Neural cell (in vitro differentiated cells): ENCODE measurements at regions not wholly inside any gene's neighbourhood (a gene's known extent, or its start where the extent isn't known, plus 50 kb on each side); places are given as distances from the start of the nearest gene placed in this dataset.

Source experiments
- H2AFZ ChIP-seq: fragments of 200-600, 300-800 bp; sonication (generic), shearing (Covaris generic); 2 replicates; pipeline ENCODE4 v1.6.0; 2014; ENCODE audit warnings: low read depth, mild to moderate bottlenecking, antibody characterized with exemption, low read length, moderate library complexity
- H3F3A ChIP-seq: fragments of 200-600 bp; shearing (Covaris generic); 2 replicates; pipeline ENCODE4 v1.6.1; 2016; ENCODE audit warnings: mild to moderate bottlenecking, moderate library complexity, mixed read lengths, antibody characterized with exemption, low read length; ENCODE audit not compliant: insufficient read depth, poor library complexity, severe bottlenecking
- H3K27ac ChIP-seq: fragments of 200-600, 300-800 bp; sonication (generic), shearing (Covaris generic); 2 replicates; pipeline ENCODE4 v1.5.1; 2014; ENCODE audit warnings: mild to moderate bottlenecking, low read length, moderate library complexity
- H3K27me3 ChIP-seq: fragments of 300-800, 200-600 bp; sonication (generic), shearing (Covaris generic); 2 replicates; pipeline ENCODE4 v1.6.0; 2014; ENCODE audit warnings: mild to moderate bottlenecking, low read depth, low read length, moderate library complexity; ENCODE audit not compliant: insufficient read depth
- H3K36me3 ChIP-seq: fragments of 300-800, 200-600 bp; sonication (generic), shearing (Covaris generic); 2 replicates; pipeline ENCODE4 v1.5.1; 2014; ENCODE audit warnings: mild to moderate bottlenecking, antibody characterized with exemption, low read length, moderate library complexity; ENCODE audit not compliant: insufficient read depth
- H3K4me2 ChIP-seq: fragments of 300-800, 200-600 bp; sonication (generic), shearing (Covaris generic); 2 replicates; pipeline ENCODE4 v1.6.0; 2014; ENCODE audit warnings: mild to moderate bottlenecking, low read length
- H3K4me3 ChIP-seq: fragments of 300-800, 200-600 bp; sonication (generic), shearing (Covaris generic); 2 replicates; pipeline ENCODE4 v1.5.1; 2014; ENCODE audit warnings: mild to moderate bottlenecking, low read length, moderate library complexity
- H3K79me2 ChIP-seq: fragments of 200-600 bp; shearing (Covaris generic); replicated peaks from 2 replicates; pipeline ENCODE4 v1.6.0; 2014; ENCODE audit warnings: mild to moderate bottlenecking, low read length, moderate library complexity; ENCODE audit not compliant: insufficient read depth
- H3K9ac ChIP-seq: fragments of 300-800, 200-600 bp; sonication (generic), shearing (Covaris generic); 2 replicates; pipeline ENCODE4 v1.6.1; 2016; ENCODE audit warnings: mild to moderate bottlenecking, low read length, mixed read lengths
- H3K9me2 ChIP-seq: fragments of 200-600 bp; shearing (Covaris generic); 2 replicates; pipeline ENCODE4 v1.6.1; 2016; ENCODE audit warnings: mild to moderate bottlenecking, low read length, mixed read lengths; ENCODE audit not compliant: insufficient read depth
- H3K9me3 ChIP-seq: fragments of 200-600, 300-800 bp; sonication (generic), shearing (Covaris generic); 2 replicates; pipeline ENCODE4 v1.6.1; 2016; ENCODE audit warnings: mild to moderate bottlenecking, mixed run types, low read length, moderate library complexity, mixed read lengths
- H4K20me1 ChIP-seq: fragments of 200-600 bp; shearing (Covaris generic); 2 replicates; pipeline ENCODE4 v1.6.1; 2016; ENCODE audit warnings: mild to moderate bottlenecking, mixed run types; ENCODE audit not compliant: insufficient read depth
- EP300 ChIP-seq: fragments of 450-650 bp; conservative IDR thresholded peaks from 2 replicates; pipeline ENCODE4 v1.6.1; 2014; ENCODE audit warnings: antibody characterized with exemption, mild to moderate bottlenecking, moderate library complexity; ENCODE audit not compliant: poor library complexity, severe bottlenecking
- EZH2 ChIP-seq: fragments of 200-600, 300-800 bp; shearing (Covaris generic), sonication (generic); IDR thresholded peaks from 2 replicates; pipeline ENCODE4 v1.6.1; 2014; ENCODE audit warnings: antibody characterized with exemption, low read length, borderline replicate concordance, mild to moderate bottlenecking; ENCODE audit not compliant: insufficient read depth, poor library complexity, severe bottlenecking
- MXI1 ChIP-seq: fragments of 450-650 bp; conservative IDR thresholded peaks from 2 replicates; pipeline ENCODE4 v1.6.1; 2014; ENCODE audit warnings: antibody characterized with exemption, mild to moderate bottlenecking; ENCODE audit not compliant: poor library complexity, severe bottlenecking
- POLR2AphosphoS5 ChIP-seq: IDR thresholded peaks from 2 replicates; pipeline ENCODE4 v1.6.1; 2012
- RAD21 ChIP-seq: fragments of 450-650 bp; conservative IDR thresholded peaks from 2 replicates; pipeline ENCODE4 v1.6.1; 2014; ENCODE audit warnings: antibody characterized with exemption, mild to moderate bottlenecking, moderate library complexity
- SMC3 ChIP-seq: fragments of 450-650 bp; conservative IDR thresholded peaks from 2 replicates; pipeline ENCODE4 v1.6.1; 2014; ENCODE audit warnings: antibody characterized with exemption, mild to moderate bottlenecking, moderate library complexity; ENCODE audit not compliant: poor library complexity
- TAF1 ChIP-seq: IDR thresholded peaks from 2 replicates; pipeline ENCODE4 v1.6.1; 2012; ENCODE audit warnings: low read depth
- TF ChIP-seq, protein P1 (sequence below): IDR thresholded peaks from 2 replicates; pipeline ENCODE4 v1.6.1; 2012; ENCODE audit warnings: borderline replicate concordance
- TF ChIP-seq, protein P2 (sequence below): fragments of 450-650 bp; IDR thresholded peaks from 2 replicates; pipeline ENCODE4 v1.5.1; 2014; ENCODE audit warnings: antibody characterized with exemption, mild to moderate bottlenecking, moderate library complexity; ENCODE audit not compliant: poor library complexity, severe bottlenecking

DNA sequence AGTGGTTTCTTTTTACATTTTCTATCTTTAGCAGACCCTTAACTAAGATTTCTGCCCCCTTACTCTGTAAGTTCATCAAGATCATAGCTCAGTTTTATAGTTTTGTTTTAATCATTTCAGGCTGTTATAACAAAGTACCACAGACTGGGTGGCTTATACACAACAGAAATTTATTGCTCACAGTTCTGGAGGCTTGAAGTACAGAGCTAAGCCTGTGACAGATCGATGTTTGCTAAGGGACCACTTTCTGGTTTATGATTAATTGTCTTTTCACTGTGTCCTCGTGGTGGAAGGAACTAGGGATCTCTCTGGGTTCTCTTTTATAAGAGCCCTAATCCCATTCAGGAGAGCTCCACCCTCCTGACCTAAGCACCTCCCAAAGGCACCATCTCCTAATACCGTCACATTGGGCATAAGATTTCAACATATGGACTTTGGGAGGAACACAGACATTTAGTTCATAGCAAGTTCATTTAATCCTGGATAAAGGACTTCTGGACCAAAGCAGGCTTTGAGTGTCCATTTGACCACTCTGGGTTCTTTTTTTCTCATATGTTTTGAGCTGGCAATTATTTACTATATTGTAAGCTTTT, 137.0 kb upstream of the IL15 start (continued):
- TF ChIP-seq TAF1 (no peak), EP300 (no peak), RAD21 (no peak), POLR2AphosphoS5 (no peak)

DNA sequence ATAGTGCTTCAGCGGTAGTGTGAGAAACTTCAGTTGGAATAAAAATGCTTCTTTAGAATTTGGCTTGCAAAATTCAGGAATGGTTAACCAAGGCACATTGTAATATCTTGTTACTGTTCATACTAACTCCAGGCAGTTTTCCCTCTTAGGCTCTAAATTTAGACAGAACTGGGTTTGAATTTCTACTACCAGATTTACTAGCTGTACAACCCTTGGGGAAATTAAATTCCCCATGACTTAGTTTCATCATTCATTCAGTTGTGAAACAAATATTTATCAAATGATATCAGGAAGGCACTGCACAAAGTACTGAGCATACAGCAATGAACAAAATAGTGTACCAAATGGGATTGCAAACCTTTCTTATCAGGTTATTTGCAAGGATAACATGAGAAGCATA, 135.0 kb upstream of the IL15 start:
- Histone ChIP-seq H3K9me2 (no peaks in the 10 kb centered on the region), H3K27ac (no peak overlapping the region), H3K4me2 (no peak overlapping the region), H3K27me3 (no peaks in the 10 kb centered on the region), H3K4me3 (no peak overlapping the region), H2AFZ (no peak overlapping the region), H4K20me1 (no peaks in the 10 kb centered on the region), H3K36me3 (no peaks in the 10 kb centered on the region), H3K79me2 (no peaks in the 10 kb centered on the region), H3K9me3 (no peaks in the 10 kb centered on the region), H3F3A (no peaks in the 10 kb centered on the region), H3K9ac (no peak overlapping the region)
- no peak for TF ChIP-seq EP300
- no peak for TF ChIP-seq EZH2
- no peak for TF ChIP-seq MXI1

DNA sequence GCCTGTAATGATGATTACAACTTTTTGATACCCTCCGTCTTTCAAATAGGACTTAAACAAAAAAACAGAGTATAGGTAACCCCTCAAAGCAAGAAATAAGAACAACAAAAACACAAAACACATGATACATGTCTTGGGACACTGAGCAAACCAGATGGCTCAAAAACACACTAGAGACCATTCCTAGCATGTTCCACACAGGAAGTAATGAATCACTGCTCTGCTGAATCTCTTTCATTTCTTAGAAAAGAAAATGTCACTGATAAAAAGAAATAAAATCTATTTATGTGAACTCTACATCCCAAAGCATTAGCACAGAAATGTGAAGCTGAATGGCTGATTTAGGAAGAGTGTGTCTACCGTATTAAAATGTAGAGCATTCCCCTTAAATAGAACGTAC, 134.5 kb upstream of the IL15 start:
- Histone ChIP-seq H2AFZ (no peak overlapping the region), H3K79me2 (no peaks in the 10 kb centered on the region), H3K4me2 (no peak overlapping the region), H4K20me1 (no peaks in the 10 kb centered on the region), H3K9ac (no peak overlapping the region), H3K9me3 (no peaks in the 10 kb centered on the region), H3K9me2 (no peaks in the 10 kb centered on the region), H3K27ac (no peak overlapping the region), H3K36me3 (no peaks in the 10 kb centered on the region), H3K27me3 (no peaks in the 10 kb centered on the region), H3F3A (no peaks in the 10 kb centered on the region), H3K4me3 (no peak overlapping the region)
- TF ChIP-seq MXI1 (no peak), RAD21 (no peak), TAF1 (no peak), EZH2 (no peak), POLR2AphosphoS5 (no peak), EP300 (no peak), SMC3 (no peak)
- TF ChIP-seq, protein P1, sequence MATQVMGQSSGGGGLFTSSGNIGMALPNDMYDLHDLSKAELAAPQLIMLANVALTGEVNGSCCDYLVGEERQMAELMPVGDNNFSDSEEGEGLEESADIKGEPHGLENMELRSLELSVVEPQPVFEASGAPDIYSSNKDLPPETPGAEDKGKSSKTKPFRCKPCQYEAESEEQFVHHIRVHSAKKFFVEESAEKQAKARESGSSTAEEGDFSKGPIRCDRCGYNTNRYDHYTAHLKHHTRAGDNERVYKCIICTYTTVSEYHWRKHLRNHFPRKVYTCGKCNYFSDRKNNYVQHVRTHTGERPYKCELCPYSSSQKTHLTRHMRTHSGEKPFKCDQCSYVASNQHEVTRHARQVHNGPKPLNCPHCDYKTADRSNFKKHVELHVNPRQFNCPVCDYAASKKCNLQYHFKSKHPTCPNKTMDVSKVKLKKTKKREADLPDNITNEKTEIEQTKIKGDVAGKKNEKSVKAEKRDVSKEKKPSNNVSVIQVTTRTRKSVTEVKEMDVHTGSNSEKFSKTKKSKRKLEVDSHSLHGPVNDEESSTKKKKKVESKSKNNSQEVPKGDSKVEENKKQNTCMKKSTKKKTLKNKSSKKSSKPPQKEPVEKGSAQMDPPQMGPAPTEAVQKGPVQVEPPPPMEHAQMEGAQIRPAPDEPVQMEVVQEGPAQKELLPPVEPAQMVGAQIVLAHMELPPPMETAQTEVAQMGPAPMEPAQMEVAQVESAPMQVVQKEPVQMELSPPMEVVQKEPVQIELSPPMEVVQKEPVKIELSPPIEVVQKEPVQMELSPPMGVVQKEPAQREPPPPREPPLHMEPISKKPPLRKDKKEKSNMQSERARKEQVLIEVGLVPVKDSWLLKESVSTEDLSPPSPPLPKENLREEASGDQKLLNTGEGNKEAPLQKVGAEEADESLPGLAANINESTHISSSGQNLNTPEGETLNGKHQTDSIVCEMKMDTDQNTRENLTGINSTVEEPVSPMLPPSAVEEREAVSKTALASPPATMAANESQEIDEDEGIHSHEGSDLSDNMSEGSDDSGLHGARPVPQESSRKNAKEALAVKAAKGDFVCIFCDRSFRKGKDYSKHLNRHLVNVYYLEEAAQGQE, result no peak
- TF ChIP-seq, protein P2, sequence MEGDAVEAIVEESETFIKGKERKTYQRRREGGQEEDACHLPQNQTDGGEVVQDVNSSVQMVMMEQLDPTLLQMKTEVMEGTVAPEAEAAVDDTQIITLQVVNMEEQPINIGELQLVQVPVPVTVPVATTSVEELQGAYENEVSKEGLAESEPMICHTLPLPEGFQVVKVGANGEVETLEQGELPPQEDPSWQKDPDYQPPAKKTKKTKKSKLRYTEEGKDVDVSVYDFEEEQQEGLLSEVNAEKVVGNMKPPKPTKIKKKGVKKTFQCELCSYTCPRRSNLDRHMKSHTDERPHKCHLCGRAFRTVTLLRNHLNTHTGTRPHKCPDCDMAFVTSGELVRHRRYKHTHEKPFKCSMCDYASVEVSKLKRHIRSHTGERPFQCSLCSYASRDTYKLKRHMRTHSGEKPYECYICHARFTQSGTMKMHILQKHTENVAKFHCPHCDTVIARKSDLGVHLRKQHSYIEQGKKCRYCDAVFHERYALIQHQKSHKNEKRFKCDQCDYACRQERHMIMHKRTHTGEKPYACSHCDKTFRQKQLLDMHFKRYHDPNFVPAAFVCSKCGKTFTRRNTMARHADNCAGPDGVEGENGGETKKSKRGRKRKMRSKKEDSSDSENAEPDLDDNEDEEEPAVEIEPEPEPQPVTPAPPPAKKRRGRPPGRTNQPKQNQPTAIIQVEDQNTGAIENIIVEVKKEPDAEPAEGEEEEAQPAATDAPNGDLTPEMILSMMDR, result no peak
